ENCODE measurements at regions not wholly inside any gene's neighbourhood (a gene's known extent, or its start where the extent isn't known, plus 50 kb on each side); places are given as distances from the start of the nearest gene placed in this dataset.
"Not testable (repeated sequence)": the region's sequence is repeated elsewhere in the genome, so short reads cannot be mapped to it uniquely, and the experiment has no call there.

DNA sequence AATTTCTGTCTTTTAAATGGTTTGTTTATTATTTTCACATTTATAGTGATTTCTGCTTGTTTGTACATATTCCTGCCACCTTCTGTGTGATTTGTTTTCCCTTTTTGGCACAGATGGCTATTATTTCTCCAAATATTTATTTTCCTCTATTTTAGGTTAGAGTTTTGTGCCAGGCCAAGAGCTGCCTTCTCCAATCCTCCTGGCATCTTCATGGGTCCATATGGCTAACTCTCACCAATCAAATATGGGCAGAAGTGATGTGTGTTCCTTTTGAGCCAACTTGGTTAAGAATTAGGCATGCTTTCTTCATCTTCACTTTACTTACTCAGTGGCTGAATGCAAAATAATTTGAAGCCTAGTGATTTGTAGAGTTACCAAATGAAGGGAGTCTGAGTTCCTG lies 697.1 kb upstream of the CELF4 start:
- DNase-seq, result no peak

- DNase-seq, result no peak
Observed at GRCh38 chr18:38257661-38258060, 692.1 kb upstream of the CELF4 start.

DNA sequence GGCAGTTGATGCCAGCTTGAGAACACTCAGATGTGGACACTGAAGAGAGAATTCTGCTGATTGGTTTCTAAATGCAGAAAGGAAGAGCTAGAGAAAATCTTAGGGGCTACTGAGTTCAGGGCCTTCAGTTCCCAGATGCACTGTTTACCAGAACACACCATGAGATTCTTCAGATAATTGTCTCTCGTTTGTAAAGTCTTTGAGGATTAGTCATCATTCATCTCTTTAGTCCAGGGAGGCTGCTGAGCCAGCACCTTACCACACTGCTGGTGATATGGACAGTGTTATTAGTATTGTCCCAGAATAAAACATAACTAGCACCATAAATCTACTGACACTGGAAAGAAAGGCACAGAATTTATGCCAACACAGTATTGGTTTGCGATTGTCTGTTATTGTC lies 690.8 kb upstream of the CELF4 start:
- DNase-seq, result no peak

DNA sequence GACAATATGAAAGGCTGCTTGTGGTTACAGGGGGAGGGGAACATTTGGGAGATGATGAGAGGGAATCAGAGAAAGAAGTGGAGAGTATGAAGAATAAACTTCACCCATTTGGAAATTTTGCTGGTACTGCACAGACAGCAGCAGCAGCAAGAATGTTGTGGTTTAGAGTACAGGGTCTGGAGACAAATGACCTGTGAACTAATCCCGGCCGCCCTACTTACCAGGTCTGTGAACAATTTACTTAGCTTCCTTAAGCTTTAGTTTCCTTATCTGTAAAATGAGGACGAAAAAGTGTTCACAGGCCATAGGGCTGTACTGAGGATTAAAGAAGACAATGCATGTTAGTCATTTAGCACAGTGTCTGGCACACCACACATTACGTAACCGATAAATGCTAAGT lies 685.4 kb upstream of the CELF4 start:
- no peak for DNase-seq

DNA sequence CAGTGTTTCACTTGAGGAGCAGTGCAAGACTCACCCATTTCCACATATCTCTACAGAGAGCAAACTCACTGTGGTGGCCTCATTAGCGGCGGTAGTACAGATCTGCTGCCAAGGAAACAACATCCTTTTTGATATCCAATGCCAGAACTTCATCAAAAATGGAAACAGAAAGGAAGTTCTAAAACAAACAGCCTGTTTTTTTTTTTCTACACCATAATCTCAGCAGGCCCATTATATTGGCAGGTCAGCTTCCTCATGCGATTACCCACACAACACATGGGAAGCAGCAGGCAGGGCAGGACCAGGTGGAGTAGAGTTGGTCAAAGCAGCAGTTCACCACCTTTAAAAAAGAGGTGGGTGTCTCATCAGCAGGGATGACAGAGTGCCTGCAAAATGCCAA lies 678.9 kb upstream of the CELF4 start:
- DNase-seq, result no peak

DNA sequence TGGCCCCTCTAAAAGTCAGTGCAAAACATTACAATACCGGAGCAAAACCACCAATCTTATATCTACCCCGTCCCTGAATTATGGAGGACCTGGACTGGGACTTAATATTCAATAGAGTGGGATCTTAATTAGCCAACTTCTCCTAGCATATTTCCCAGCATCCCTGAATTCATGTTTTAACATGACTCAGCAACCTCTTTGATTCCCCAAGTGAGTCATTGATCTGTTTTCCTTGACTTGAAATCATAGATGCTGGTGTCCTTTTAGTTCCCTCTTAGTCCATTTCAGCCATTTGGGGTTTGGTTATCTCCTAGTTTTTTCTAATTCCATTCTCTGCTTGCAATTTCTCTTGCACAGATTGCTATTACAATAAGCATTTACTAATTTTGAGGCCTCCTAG lies 677.7 kb upstream of the CELF4 start:
- no peak for DNase-seq

- no peak for DNase-seq
Observed at GRCh38 chr18:38241736-38242135, 676.1 kb upstream of the CELF4 start.

DNA sequence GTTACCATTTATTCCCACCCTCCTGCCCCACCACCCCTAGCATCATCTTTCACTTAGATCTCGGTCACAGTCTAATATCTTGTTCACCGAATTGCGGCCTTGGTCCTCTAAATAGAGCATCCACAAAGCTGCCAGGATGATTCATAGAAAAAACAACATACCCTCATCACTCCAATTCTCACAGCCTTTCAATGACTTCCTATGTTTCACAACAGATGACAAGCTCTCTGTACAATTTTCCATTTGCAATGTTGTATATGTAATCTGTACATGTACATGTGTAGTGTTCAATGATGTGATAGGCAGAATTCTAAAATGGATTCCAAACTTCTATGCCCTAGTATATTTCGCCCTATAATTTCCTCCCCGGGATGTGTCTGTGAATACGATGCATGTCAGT lies 675.6 kb upstream of the CELF4 start:
- no peak for DNase-seq

DNA sequence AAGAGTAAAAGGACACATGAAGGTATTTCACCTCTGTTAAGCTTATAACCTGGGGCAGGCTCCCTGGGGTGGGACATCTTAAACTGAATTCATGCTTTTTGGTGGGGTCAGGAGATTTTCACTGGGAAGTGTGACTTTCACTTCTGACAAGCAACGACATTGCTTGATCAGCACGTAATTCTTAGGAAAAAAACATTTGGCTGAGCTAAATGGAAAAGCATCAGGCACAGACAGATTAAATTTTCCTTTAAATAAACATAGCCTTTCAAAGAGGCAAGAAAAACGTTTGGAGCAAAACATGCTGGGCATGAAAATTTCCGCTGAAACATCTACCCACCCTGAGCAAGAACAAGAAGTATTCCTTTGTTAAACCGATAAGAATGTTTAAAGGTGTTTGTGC lies 674.0 kb upstream of the CELF4 start:
- DNase-seq, result no peak

DNA sequence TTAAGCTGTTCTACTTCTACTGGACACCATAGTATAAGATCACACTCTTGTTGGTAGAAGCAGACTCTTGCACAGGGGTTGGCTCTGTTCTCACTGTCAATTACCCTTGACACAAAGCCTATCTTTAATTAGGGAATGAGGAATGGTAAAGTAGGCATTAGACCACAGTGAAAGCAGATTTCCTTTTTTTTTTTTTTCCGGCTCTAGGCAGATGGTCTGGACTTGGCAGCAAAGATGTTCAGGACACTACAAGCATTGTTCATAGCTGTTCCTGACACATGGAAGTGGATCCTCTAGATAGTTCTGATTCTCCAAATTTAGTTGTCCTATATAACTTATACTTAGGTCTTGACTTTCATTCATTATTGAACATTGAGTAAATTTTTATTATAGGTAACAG lies 672.2 kb upstream of the CELF4 start:
- DNase-seq, result no peak

DNA sequence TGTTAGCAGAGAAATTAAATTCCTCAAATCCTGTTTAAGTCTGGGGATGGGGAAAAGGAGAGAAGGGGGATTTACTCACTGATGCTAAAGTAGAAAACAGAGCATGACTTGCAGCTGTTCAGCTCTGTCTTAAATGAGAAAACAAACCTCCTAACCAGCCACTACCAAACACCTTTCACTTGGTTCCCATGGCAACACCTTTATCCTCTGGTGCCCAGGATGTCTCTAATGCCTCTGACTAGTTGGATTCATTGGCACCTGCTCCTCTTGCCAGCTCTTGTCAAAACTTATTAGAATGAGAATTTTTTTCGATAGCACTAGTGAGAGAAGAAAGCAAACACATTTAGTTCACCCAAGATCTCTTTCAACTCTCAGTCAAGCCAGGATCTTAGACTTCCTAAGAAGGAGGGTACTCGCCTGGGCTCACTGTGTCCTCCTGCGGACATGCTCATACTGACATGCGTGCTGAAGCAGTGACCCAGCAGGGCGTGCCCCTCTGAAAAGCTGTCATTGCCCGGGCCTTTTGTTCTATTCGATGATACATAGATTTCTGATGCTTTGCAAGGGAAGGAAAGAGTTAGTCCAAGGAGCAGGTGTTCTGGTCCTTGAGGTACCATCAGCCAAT lies 656.0 kb upstream of the CELF4 start:
- no peak for DNase-seq

GRCh38 chr18:38198956-38199355 lies 633.4 kb upstream of the CELF4 start:
- no peak for DNase-seq

DNA sequence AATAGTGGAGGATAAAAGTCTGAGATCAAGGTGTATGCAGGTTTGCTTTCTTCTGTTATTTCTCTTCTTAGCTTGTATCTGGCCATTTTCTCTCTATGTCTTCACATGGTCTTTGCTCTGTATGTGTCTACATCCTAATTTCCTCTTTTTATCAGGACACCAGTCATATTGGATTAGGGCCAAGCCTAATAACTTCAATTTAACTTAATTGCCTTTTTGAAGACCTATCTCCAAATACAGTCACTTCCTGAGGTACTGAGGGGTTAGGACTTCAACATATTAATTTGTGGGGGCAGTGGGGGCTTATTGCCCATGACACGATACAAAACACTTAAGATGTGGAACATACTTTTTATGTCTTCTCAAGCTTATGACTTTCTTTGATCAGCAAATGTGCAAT lies 632.9 kb upstream of the CELF4 start:
- no peak for DNase-seq

- DNase-seq, result no peak
Observed at GRCh38 chr18:38186491-38186890, 620.9 kb upstream of the CELF4 start.

GRCh38 chr18:38174594-38174993 lies 609.0 kb upstream of the CELF4 start:
- no peak for DNase-seq

GRCh38 chr18:38174173-38174572 lies 608.6 kb upstream of the CELF4 start:
- DNase-seq, result no peak

GRCh38 chr18:38170845-38171244 lies 605.2 kb upstream of the CELF4 start:
- DNase-seq, result no peak

DNA sequence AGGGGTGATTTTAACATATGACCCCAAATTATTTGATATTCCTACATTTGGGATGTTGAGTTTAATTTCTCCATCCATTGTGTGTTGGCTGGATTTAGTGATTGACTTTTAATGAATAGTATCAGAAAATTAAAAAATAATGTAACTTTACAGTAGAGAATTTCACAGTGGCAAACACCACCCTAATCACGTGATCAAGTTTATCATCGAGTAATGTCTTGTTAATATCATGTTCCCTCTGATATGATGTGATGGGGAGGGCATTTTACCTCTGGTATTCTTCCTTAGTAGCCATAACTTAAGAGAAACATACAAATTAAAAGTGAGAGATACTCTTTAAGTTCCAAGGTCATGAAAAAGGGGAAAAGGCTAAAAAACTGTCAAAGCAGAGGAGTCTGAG lies 602.0 kb upstream of the CELF4 start:
- DNase-seq, result no peak

- DNase-seq, result not testable (repeated sequence)
Observed at GRCh38 chr18:38153116-38153515, 587.5 kb upstream of the CELF4 start.

GRCh38 chr18:38116716-38117115 lies 551.1 kb upstream of the CELF4 start:
- no peak for DNase-seq

DNA sequence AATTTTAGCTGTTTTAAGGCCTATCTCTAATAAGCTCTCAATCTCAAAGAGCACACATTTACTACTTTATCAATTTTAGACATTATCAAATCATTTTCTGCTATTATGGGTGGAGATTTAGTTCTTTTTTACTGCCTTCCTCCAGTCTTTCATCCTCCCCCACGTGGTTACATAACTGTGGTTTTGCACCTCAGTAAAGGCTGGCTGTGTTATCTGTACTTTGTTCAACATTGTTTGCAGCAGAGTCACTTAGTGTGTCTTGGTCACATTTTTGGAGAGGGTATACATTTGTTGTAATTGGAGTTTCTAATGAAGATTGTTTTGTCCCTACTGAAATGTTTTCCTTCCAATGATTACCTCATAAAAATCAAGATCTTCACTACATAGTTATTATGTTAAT lies 549.6 kb upstream of the CELF4 start:
- DNase-seq, result no peak

GRCh38 chr18:38087538-38087937 lies 521.9 kb upstream of the CELF4 start:
- no peak for DNase-seq

DNA sequence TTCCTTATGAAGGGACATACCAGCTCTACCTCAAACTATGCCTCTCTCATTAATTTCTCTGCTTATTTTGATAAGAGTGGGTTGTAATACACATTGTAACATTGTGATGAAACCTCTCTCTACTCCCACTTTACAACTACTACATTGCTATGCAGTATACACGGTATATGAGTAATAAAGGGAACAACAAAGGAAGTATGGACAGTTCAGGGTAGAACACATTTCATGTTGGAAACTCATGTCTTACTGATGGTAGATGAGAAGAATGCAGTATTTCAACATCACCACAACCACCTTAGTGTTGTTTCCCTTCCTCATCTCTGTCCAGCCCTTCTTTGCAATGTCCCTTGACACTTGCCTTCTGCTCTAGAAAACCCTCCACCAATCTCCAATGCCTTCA lies 515.9 kb upstream of the CELF4 start:
- no peak for DNase-seq

- DNase-seq, result peak; percentile 21
Observed at GRCh38 chr18:38077229-38077628, 511.6 kb upstream of the CELF4 start.

- DNase-seq, result no peak
Observed at GRCh38 chr18:38076346-38077070, 510.9 kb upstream of the CELF4 start.
